ENCODE measurements at regions not wholly inside any gene's neighbourhood (a gene's known extent, or its start where the extent isn't known, plus 50 kb on each side); places are given as distances from the start of the nearest gene placed in this dataset.

- H4K20me1 ChIP-seq (ENCODE audit: insufficient read depth): no peaks in the 10 kb centered on the region; the same call in 1 of the 2 replicates
- H3K4me1 ChIP-seq (replicated peaks; ENCODE audit: insufficient read depth): no peaks in the 10 kb centered on the region
- intact Hi-C loops (cut with micrococcal nuclease; ENCODE audit: unreplicated experiment): no loop called here
- no peak overlapping the region for H3K4me2 ChIP-seq
- H3K27ac ChIP-seq: no peak overlapping the region
- ChIA-PET POLR2A (ENCODE audit: unreplicated experiment) (no interaction called here), CTCF (no interaction called here)
- H3K79me2 ChIP-seq (ENCODE audit: low read depth): no peaks in the 10 kb centered on the region
- H3K36me3 ChIP-seq (ENCODE audit: low read depth): no peaks in the 10 kb centered on the region
- H3K9me2 ChIP-seq (ENCODE audit: insufficient read depth): no peaks in the 10 kb centered on the region
- H2AFZ ChIP-seq: no peak overlapping the region
- TF ChIP-seq EZH2 (IDR thresholded peaks at IDR 0.05; ENCODE audit: low read depth) (no peak), CTCF (conservative IDR thresholded peaks at IDR 0.05) (no peak)
- H3K27me3 ChIP-seq (ENCODE audit: insufficient read depth, low read depth): no peaks in the 10 kb centered on the region
- no TSS peak for BruUV-seq (replicated peaks)
- H3K4me3 ChIP-seq: no peak overlapping the region
- DNase-seq: no peak
- H3K9me3 ChIP-seq (ENCODE audit: insufficient read depth, low read depth): no peaks in the 10 kb centered on the region
- H3F3A ChIP-seq (ENCODE audit: insufficient read depth, low read depth): no peaks in the 10 kb centered on the region
Observed at GRCh38 chr11:70812472-70812871, 414.1 kb downstream of the CTTN start.

- Histone ChIP-seq H3K27me3 (ENCODE audit: insufficient read depth, low read depth) (no peaks in the 10 kb centered on the region), H3K4me2 (no peak overlapping the region), H3K4me1 (replicated peaks; ENCODE audit: insufficient read depth) (no peaks in the 10 kb centered on the region), H4K20me1 (ENCODE audit: insufficient read depth) (no peaks in the 10 kb centered on the region; the same call in 1 of the 2 replicates), H2AFZ (no peak overlapping the region), H3K9me2 (ENCODE audit: insufficient read depth) (no peaks in the 10 kb centered on the region), H3K27ac (no peak overlapping the region), H3K9me3 (ENCODE audit: insufficient read depth, low read depth) (no peaks in the 10 kb centered on the region), H3F3A (ENCODE audit: insufficient read depth, low read depth) (no peaks in the 10 kb centered on the region), H3K4me3 (no peak overlapping the region), H3K79me2 (ENCODE audit: low read depth) (no peaks in the 10 kb centered on the region), H3K36me3 (ENCODE audit: low read depth) (no peaks in the 10 kb centered on the region)
- BruUV-seq (replicated peaks): no TSS peak
- ChIA-PET CTCF (no interaction called here), POLR2A (ENCODE audit: unreplicated experiment) (no interaction called here)
- TF ChIP-seq CTCF (conservative IDR thresholded peaks at IDR 0.05) (no peak), EZH2 (IDR thresholded peaks at IDR 0.05; ENCODE audit: low read depth) (no peak)
- intact Hi-C loops (cut with micrococcal nuclease; ENCODE audit: unreplicated experiment): no loop called here
- DNase-seq: no peak
Observed at GRCh38 chr11:70813651-70814050, 415.3 kb downstream of the CTTN start.

DNA sequence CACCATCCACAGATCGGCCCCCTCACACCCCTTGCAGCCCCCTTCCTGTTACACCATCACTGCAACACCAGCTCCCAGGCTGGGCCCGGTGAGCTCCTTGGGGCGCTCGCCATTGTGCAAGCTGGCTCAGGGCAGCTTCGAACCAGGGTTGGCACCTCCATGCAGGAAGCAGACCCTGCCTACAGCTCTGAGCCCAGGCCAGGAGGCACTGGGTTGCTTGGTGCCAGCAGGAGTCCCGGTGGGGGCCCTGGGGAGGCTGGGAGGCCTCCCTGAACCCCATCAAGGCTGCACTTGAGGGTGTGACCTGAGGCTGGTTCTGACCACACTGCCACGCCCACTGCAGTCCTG lies 417.1 kb downstream of the CTTN start:
- Histone ChIP-seq H3K4me3 (no peak overlapping the region), H3K9me2 (ENCODE audit: insufficient read depth) (no peaks in the 10 kb centered on the region), H2AFZ (no peak overlapping the region), H3K4me2 (no peak overlapping the region), H3K9me3 (ENCODE audit: insufficient read depth, low read depth) (no peaks in the 10 kb centered on the region), H3K27me3 (ENCODE audit: insufficient read depth, low read depth) (no peaks in the 10 kb centered on the region), H3K4me1 (replicated peaks; ENCODE audit: insufficient read depth) (no peaks in the 10 kb centered on the region), H4K20me1 (ENCODE audit: insufficient read depth) (no peaks in the 10 kb centered on the region; the same call in 1 of the 2 replicates), H3K27ac (no peak overlapping the region), H3F3A (ENCODE audit: insufficient read depth, low read depth) (no peaks in the 10 kb centered on the region), H3K79me2 (ENCODE audit: low read depth) (no peaks in the 10 kb centered on the region), H3K36me3 (ENCODE audit: low read depth) (no peaks in the 10 kb centered on the region)
- CTCF ChIA-PET: interaction anchor here (0.6 kb wide), 1 partner anchor 373 kb away, joined by 8 read pairs; no protein-coding TSS in a partner anchor
- no peak for DNase-seq
- intact Hi-C loops (cut with micrococcal nuclease; ENCODE audit: unreplicated experiment): loop anchor here (1.0 kb wide), 3 partner anchors 265 to 605 kb away; no protein-coding TSS in a partner anchor
- TF ChIP-seq CTCF (conservative IDR thresholded peaks at IDR 0.05) (no peak), EZH2 (IDR thresholded peaks at IDR 0.05; ENCODE audit: low read depth) (no peak)
- BruUV-seq (replicated peaks): no TSS peak
- POLR2A ChIA-PET (ENCODE audit: unreplicated experiment): no interaction called here
